ENCODE measurements at regions not wholly inside any gene's neighbourhood (a gene's known extent, or its start where the extent isn't known, plus 50 kb on each side); places are given as distances from the start of the nearest gene placed in this dataset.

- Histone ChIP-seq H3K27ac (ENCODE audit: low read length) (no peak overlapping the region), H3K4me1 (ENCODE audit: control insufficient read depth, insufficient read depth, low read length) (no peaks in the 10 kb centered on the region), H3K27me3 (ENCODE audit: control insufficient read depth, insufficient read depth, low read length) (no peaks in the 10 kb centered on the region), H3K4me3 (ENCODE audit: low read length) (no peak overlapping the region), H3K9me3 (replicated peaks; ENCODE audit: control insufficient read depth, low read depth, low read length) (no peaks in the 10 kb centered on the region), H3K36me3 (ENCODE audit: control insufficient read depth, insufficient read depth, low read length) (no peaks in the 10 kb centered on the region)
- peak; percentile 27 for DNase-seq
- WGBS (ENCODE audit: insufficient coverage): no CpG with 5 or more reads among the region's 2 CpGs
Observed at GRCh38 chr13:65638572-65639168, 1591.5 kb downstream of the PCDH9 start.

GRCh38 chr13:65633806-65634205 is 1596.3 kb downstream of the PCDH9 start:
- no peaks in the 10 kb centered on the region for H3K9me3 ChIP-seq (replicated peaks; ENCODE audit: control insufficient read depth, low read depth, low read length)
- no peak overlapping the region for H3K4me3 ChIP-seq (ENCODE audit: low read length)
- H3K4me1 ChIP-seq (ENCODE audit: control insufficient read depth, insufficient read depth, low read length): no peaks in the 10 kb centered on the region
- WGBS (ENCODE audit: insufficient coverage): no CpG with 5 or more reads among the region's 1 CpG
- no peaks in the 10 kb centered on the region for H3K36me3 ChIP-seq (ENCODE audit: control insufficient read depth, insufficient read depth, low read length)
- no peaks in the 10 kb centered on the region for H3K27me3 ChIP-seq (ENCODE audit: control insufficient read depth, insufficient read depth, low read length)
- peak; percentile 70 for DNase-seq
- no peak overlapping the region for H3K27ac ChIP-seq (ENCODE audit: low read length)

- peak; percentile 37 for DNase-seq
- Histone ChIP-seq H3K27ac (ENCODE audit: low read length) (no peak overlapping the region), H3K4me3 (ENCODE audit: low read length) (no peak overlapping the region), H3K27me3 (ENCODE audit: control insufficient read depth, insufficient read depth, low read length) (no peaks in the 10 kb centered on the region), H3K9me3 (replicated peaks; ENCODE audit: control insufficient read depth, low read depth, low read length) (no peaks in the 10 kb centered on the region), H3K36me3 (ENCODE audit: control insufficient read depth, insufficient read depth, low read length) (no peaks in the 10 kb centered on the region), H3K4me1 (ENCODE audit: control insufficient read depth, insufficient read depth, low read length) (no peaks in the 10 kb centered on the region)
- WGBS (ENCODE audit: insufficient coverage): no CpG with 5 or more reads among the region's 2 CpGs
Observed at GRCh38 chr13:65631078-65631477, 1599.1 kb downstream of the PCDH9 start.

- no CpG with 5 or more reads among the region's 2 CpGs for WGBS (ENCODE audit: insufficient coverage)
- DNase-seq: no peak
- Histone ChIP-seq H3K4me1 (ENCODE audit: control insufficient read depth, insufficient read depth, low read length) (no peaks in the 10 kb centered on the region), H3K9me3 (replicated peaks; ENCODE audit: control insufficient read depth, low read depth, low read length) (no peaks in the 10 kb centered on the region), H3K27ac (ENCODE audit: low read length) (no peak overlapping the region), H3K4me3 (ENCODE audit: low read length) (no peak overlapping the region), H3K27me3 (ENCODE audit: control insufficient read depth, insufficient read depth, low read length) (no peaks in the 10 kb centered on the region), H3K36me3 (ENCODE audit: control insufficient read depth, insufficient read depth, low read length) (no peaks in the 10 kb centered on the region)
Observed at GRCh38 chr13:65629926-65630325, 1600.2 kb downstream of the PCDH9 start.

DNA sequence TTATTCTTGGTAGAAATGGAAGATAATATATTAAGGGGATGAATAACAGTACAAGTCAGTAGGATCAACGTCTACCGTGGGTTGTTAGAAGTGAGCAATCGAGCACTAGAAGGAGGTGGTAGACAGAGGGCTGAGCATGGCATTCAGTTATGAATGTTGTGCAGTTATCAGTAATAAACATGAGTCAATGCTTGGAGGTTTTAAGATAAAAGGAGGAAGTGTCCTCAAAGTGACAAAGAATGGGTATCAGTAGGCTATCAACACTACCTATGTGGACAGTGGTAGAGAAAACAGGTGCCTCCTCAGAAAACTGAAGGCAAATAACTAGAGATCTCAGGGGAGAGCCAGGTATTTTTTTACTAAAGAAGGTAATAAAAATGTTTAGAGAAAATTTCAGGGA is 1607.0 kb downstream of the PCDH9 start:
- no peaks in the 10 kb centered on the region for H3K9me3 ChIP-seq (replicated peaks; ENCODE audit: control insufficient read depth, low read depth, low read length)
- no peak overlapping the region for H3K27ac ChIP-seq (ENCODE audit: low read length)
- whole genome bisulfite sequencing (ENCODE audit: insufficient coverage): 88% methylated on average over 3 of the region's 3 CpGs

GRCh38 chr13:65615506-65615905 is 1614.6 kb downstream of the PCDH9 start:
- H3K4me1 ChIP-seq (ENCODE audit: control insufficient read depth, insufficient read depth, low read length): no peaks in the 10 kb centered on the region
- no peaks in the 10 kb centered on the region for H3K9me3 ChIP-seq (replicated peaks; ENCODE audit: control insufficient read depth, low read depth, low read length)
- no peaks in the 10 kb centered on the region for H3K36me3 ChIP-seq (ENCODE audit: control insufficient read depth, insufficient read depth, low read length)
- 83% methylated on average over 1 of the region's 3 CpGs for WGBS (ENCODE audit: insufficient coverage)
- H3K27me3 ChIP-seq (ENCODE audit: control insufficient read depth, insufficient read depth, low read length): no peaks in the 10 kb centered on the region
- no peak overlapping the region for H3K27ac ChIP-seq (ENCODE audit: low read length)
- H3K4me3 ChIP-seq (ENCODE audit: low read length): no peak overlapping the region
- no peak for DNase-seq

More for the DNA sequence above, 1607.0 kb downstream of the PCDH9 start:
- H3K4me1 ChIP-seq (ENCODE audit: control insufficient read depth, insufficient read depth, low read length): no peaks in the 10 kb centered on the region
- no peak overlapping the region for H3K4me3 ChIP-seq (ENCODE audit: low read length)
- H3K36me3 ChIP-seq (ENCODE audit: control insufficient read depth, insufficient read depth, low read length): no peaks in the 10 kb centered on the region
- H3K27me3 ChIP-seq (ENCODE audit: control insufficient read depth, insufficient read depth, low read length): no peaks in the 10 kb centered on the region
- no peak for DNase-seq

DNA sequence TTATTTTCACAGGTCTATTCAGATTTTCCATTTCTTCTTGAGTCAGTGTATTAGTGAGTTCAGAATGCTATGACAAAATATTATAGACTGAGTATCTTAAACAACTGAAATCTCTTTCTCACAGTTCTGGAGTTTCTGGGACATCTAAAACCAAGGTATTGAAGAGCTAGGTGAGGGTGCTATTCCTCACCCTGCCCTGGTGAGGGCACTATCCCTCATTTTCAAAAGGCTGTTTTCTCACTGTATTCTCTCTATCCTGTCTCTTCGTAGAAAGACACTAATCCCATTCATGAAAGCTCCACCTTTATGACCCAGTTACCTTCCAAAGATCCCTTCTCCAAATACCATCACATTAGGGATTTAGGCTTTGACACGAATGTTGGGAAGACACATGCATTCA is 1617.1 kb downstream of the PCDH9 start:
- Histone ChIP-seq H3K9me3 (replicated peaks; ENCODE audit: control insufficient read depth, low read depth, low read length) (no peaks in the 10 kb centered on the region), H3K4me1 (ENCODE audit: control insufficient read depth, insufficient read depth, low read length) (no peaks in the 10 kb centered on the region), H3K27ac (ENCODE audit: low read length) (no peak overlapping the region), H3K4me3 (ENCODE audit: low read length) (no peak overlapping the region), H3K27me3 (ENCODE audit: control insufficient read depth, insufficient read depth, low read length) (no peaks in the 10 kb centered on the region), H3K36me3 (ENCODE audit: control insufficient read depth, insufficient read depth, low read length) (no peaks in the 10 kb centered on the region)
- DNase-seq: no peak
- no CpG with 5 or more reads among the region's 2 CpGs for WGBS (ENCODE audit: insufficient coverage)

GRCh38 chr13:65609350-65609749 is 1620.8 kb downstream of the PCDH9 start:
- H3K9me3 ChIP-seq (replicated peaks; ENCODE audit: control insufficient read depth, low read depth, low read length): no peaks in the 10 kb centered on the region
- no peak for DNase-seq
- H3K4me1 ChIP-seq (ENCODE audit: control insufficient read depth, insufficient read depth, low read length): no peaks in the 10 kb centered on the region
- H3K27ac ChIP-seq (ENCODE audit: low read length): no peak overlapping the region
- H3K4me3 ChIP-seq (ENCODE audit: low read length): no peak overlapping the region
- H3K36me3 ChIP-seq (ENCODE audit: control insufficient read depth, insufficient read depth, low read length): no peaks in the 10 kb centered on the region
- no peaks in the 10 kb centered on the region for H3K27me3 ChIP-seq (ENCODE audit: control insufficient read depth, insufficient read depth, low read length)
- WGBS (ENCODE audit: insufficient coverage): no CpG with 5 or more reads among the region's 2 CpGs

DNA sequence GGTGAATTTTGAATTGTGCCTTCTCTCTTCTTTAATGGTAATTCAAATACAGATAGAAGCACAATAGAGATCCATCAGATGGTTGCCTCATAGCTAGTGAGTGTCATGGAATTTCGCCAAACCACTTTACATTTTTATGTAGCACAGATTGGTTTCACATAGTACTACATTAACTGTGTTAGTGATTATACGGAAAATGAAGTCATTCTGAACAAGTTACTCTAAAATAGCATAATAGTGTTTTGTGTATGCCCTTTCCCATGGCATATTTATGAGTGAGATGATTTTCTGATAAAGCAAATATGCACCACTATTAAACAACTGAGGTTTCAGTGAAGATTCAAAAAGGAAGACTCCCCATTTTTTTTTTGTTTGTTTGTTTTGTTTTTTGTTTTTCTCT is 1623.5 kb downstream of the PCDH9 start:
- Histone ChIP-seq H3K4me3 (ENCODE audit: low read length) (no peak overlapping the region), H3K9me3 (replicated peaks; ENCODE audit: control insufficient read depth, low read depth, low read length) (no peaks in the 10 kb centered on the region), H3K36me3 (ENCODE audit: control insufficient read depth, insufficient read depth, low read length) (no peaks in the 10 kb centered on the region), H3K27ac (ENCODE audit: low read length) (no peak overlapping the region), H3K27me3 (ENCODE audit: control insufficient read depth, insufficient read depth, low read length) (no peaks in the 10 kb centered on the region), H3K4me1 (ENCODE audit: control insufficient read depth, insufficient read depth, low read length) (no peaks in the 10 kb centered on the region)
- no peak for DNase-seq
- WGBS (ENCODE audit: insufficient coverage): no CpG with 5 or more reads among the region's 2 CpGs

DNA sequence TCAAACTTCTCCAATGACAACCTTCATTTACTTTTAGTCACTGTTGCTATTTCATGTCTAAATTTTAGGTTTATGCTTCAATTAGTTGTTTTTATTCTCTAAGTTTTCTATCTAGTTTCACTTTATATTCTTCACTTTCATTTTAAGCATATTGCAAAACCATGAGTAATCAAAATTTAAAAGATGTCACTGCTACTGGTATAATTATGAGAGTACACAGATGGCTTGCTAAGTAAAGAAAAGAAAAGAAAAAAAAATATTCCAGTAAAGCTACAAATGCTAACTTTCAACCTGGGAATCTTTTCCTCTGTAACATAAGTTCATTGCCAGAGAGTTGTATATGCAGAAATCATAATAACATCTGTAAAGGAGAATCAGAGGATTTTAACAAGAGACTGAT is 1624.7 kb downstream of the PCDH9 start:
- Histone ChIP-seq H3K27ac (ENCODE audit: low read length) (no peak overlapping the region), H3K9me3 (replicated peaks; ENCODE audit: control insufficient read depth, low read depth, low read length) (no peaks in the 10 kb centered on the region), H3K4me1 (ENCODE audit: control insufficient read depth, insufficient read depth, low read length) (no peaks in the 10 kb centered on the region), H3K4me3 (ENCODE audit: low read length) (no peak overlapping the region), H3K36me3 (ENCODE audit: control insufficient read depth, insufficient read depth, low read length) (no peaks in the 10 kb centered on the region), H3K27me3 (ENCODE audit: control insufficient read depth, insufficient read depth, low read length) (no peaks in the 10 kb centered on the region)
- no peak for DNase-seq

DNA sequence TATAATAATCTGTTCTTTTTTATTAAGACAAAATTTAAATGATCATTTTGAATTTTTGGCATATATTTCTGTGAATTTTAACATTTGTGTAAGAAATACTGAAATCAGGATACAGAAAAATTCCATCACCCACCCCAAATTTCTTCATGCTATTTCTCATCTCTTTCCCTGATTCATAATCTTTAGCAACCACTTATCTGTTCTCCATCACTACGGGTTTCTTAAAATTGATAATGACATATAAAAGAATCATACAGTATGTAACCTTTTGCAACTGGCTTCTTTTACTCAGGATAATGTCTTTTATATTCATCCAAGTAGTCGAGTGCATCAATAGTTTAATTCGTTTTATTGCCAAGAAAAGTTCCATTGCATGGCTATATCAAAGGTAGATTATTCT is 1627.0 kb downstream of the PCDH9 start:
- no CpG with 5 or more reads among the region's 3 CpGs for WGBS (ENCODE audit: insufficient coverage)
- H3K27ac ChIP-seq (ENCODE audit: low read length): no peak overlapping the region
- H3K4me1 ChIP-seq (ENCODE audit: control insufficient read depth, insufficient read depth, low read length): no peaks in the 10 kb centered on the region
- H3K9me3 ChIP-seq (replicated peaks; ENCODE audit: control insufficient read depth, low read depth, low read length): no peaks in the 10 kb centered on the region
- H3K36me3 ChIP-seq (ENCODE audit: control insufficient read depth, insufficient read depth, low read length): no peaks in the 10 kb centered on the region
- H3K27me3 ChIP-seq (ENCODE audit: control insufficient read depth, insufficient read depth, low read length): no peaks in the 10 kb centered on the region
- no peak for DNase-seq
- H3K4me3 ChIP-seq (ENCODE audit: low read length): no peak overlapping the region
